ENCODE measurements at regions not wholly inside any gene's neighbourhood (a gene's known extent, or its start where the extent isn't known, plus 50 kb on each side); places are given as distances from the start of the nearest gene placed in this dataset.
A peak's percentile ranks its signal among the peaks of the same experiment; 100 is the strongest.

DNA sequence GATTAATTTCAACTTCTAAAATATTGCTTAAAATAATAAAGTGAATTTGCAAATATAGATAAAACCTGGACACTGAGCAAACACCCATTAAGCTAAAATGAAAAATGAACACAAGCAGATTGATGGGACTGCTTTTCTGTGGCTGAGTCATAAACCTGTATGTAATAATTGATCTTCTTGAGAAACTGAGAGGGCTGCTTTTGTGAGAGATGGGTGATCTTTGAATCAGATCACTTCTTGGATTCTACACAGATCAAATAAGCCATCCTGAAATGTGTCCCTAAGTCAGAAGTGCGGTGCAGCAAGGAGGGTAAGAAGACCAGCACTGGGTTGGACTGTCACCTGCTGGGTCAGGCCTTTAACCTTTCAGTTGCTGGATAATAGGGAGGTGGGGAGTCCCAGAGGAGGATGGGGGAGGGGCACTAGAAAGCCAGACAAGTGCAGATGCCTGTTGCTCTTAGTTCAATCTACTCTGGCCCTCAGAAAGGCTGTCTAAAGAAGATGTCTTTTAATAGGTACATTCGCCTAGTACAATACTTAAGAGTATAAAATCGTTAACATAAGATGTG, 178.2 kb upstream of the NAMPT start:
- ATAC-seq (no peak), DNase-seq (no peak)
- intact Hi-C loops (cut with DNase I), result loop anchor here in 1 of 2 donors (10.0 kb wide), 1 partner anchor 288 kb away; no protein-coding TSS in a partner anchor
- Histone ChIP-seq H3K9me3 (no peaks in the 10 kb centered on the region), H3K4me1 (peaks cover 0 to 39% (median 7%) of the 10 kb centered on the region in 4 donors), H3K36me3 (no peaks in the 10 kb centered on the region), H3K27ac (peak overlapping the region in 1 of 3 donors; percentile 44), H3K4me3 (no peak overlapping the region), H3K27me3 (no peaks in the 10 kb centered on the region)
- WGBS (ENCODE audit: insufficient coverage, low coverage, low lambda C conversion rate, missing lambda C conversion rate), result 88% methylated on average over 3 of the region's 3 CpGs
- TF ChIP-seq POLR2A (IDR thresholded peaks at IDR 0.05), result no peak
- TF ChIP-seq, protein P1, sequence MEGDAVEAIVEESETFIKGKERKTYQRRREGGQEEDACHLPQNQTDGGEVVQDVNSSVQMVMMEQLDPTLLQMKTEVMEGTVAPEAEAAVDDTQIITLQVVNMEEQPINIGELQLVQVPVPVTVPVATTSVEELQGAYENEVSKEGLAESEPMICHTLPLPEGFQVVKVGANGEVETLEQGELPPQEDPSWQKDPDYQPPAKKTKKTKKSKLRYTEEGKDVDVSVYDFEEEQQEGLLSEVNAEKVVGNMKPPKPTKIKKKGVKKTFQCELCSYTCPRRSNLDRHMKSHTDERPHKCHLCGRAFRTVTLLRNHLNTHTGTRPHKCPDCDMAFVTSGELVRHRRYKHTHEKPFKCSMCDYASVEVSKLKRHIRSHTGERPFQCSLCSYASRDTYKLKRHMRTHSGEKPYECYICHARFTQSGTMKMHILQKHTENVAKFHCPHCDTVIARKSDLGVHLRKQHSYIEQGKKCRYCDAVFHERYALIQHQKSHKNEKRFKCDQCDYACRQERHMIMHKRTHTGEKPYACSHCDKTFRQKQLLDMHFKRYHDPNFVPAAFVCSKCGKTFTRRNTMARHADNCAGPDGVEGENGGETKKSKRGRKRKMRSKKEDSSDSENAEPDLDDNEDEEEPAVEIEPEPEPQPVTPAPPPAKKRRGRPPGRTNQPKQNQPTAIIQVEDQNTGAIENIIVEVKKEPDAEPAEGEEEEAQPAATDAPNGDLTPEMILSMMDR (IDR thresholded peaks at IDR 0.05), result no peak

DNA sequence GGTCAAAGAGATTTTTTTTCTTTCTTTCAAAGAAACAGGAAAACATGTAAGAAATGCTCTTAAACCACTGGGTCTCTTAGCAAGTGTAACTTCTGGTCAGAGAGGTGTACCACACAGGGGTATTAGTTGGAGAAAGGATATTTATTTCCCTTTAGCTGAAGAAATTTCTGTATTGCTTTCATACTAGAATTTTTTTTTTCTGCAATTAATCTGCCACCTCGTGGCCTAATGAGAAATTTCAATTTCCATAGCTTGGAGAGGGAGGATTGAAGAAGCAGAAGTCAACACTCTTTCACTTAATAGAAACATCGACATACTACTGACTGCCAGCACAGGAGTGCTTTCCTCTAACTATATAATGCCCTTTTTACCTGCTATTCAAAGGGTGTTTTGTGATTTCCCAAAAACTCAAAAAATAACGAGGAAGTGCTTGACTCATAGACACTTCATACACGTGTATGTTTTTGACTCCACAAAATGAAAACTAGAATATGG, 177.6 kb upstream of the NAMPT start:
- Histone ChIP-seq H3K36me3 (no peaks in the 10 kb centered on the region), H3K4me3 (no peak overlapping the region), H3K27me3 (no peaks in the 10 kb centered on the region), H3K9me3 (no peaks in the 10 kb centered on the region), H3K27ac (peak overlapping the region in 2 of 3 donors; percentile 42 to 44), H3K4me1 (peaks cover 0 to 45% (median 8%) of the 10 kb centered on the region in 4 donors)
- no peak for DNase-seq
- 6% methylated on average over 4 of the region's 4 CpGs for WGBS (ENCODE audit: insufficient coverage, low coverage, low lambda C conversion rate, missing lambda C conversion rate)
- ATAC-seq, result peak; percentile 60 to 68 (median 61)
- TF ChIP-seq POLR2A (IDR thresholded peaks at IDR 0.05), result no peak
- TF ChIP-seq, protein P1 (IDR thresholded peaks at IDR 0.05), result peak; percentile 59 to 74 (median 65)
- intact Hi-C loops (cut with DNase I), result loop anchor here in 1 of 2 donors (10.0 kb wide), 1 partner anchor 288 kb away; no protein-coding TSS in a partner anchor

DNA sequence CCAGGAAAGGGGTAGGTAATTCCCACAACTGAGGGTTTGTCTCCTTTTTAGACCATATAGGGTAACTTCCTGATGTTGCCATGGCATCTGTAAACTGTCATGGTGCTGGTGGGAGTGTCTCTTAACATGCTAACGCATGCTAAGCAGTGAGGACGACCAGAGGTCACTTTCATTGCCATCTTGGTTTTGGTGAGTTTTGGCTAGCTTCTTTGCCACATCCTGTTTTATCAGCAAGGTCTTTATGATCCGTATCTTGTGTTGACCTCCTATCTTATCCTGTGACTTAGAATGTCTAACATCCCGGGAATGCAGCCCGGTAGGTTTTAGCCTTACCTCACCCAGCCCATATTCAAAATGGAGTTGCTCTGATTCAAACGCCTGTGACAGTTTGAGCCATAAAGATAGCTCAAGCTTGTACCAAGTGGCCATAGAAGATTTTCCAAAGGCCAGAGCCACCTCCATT, 176.0 kb upstream of the NAMPT start:
- TF ChIP-seq, protein P1 (IDR thresholded peaks at IDR 0.05), result no peak
- no peaks in the 10 kb centered on the region for H3K36me3 ChIP-seq
- WGBS (ENCODE audit: insufficient coverage, low coverage, low lambda C conversion rate, missing lambda C conversion rate), result 87% methylated on average over 5 of the region's 6 CpGs
- no peak overlapping the region for H3K27ac ChIP-seq
- no peak for DNase-seq
- peaks cover 0 to 60% (median 16%) of the 10 kb centered on the region in 4 donors for H3K4me1 ChIP-seq
- H3K4me3 ChIP-seq, result no peak overlapping the region
- intact Hi-C loops (cut with DNase I), result loop anchor here in 1 of 2 donors (10.0 kb wide), 1 partner anchor 286 kb away; no protein-coding TSS in a partner anchor
- no peaks in the 10 kb centered on the region for H3K27me3 ChIP-seq
- no peak for ATAC-seq
- no peaks in the 10 kb centered on the region for H3K9me3 ChIP-seq

DNA sequence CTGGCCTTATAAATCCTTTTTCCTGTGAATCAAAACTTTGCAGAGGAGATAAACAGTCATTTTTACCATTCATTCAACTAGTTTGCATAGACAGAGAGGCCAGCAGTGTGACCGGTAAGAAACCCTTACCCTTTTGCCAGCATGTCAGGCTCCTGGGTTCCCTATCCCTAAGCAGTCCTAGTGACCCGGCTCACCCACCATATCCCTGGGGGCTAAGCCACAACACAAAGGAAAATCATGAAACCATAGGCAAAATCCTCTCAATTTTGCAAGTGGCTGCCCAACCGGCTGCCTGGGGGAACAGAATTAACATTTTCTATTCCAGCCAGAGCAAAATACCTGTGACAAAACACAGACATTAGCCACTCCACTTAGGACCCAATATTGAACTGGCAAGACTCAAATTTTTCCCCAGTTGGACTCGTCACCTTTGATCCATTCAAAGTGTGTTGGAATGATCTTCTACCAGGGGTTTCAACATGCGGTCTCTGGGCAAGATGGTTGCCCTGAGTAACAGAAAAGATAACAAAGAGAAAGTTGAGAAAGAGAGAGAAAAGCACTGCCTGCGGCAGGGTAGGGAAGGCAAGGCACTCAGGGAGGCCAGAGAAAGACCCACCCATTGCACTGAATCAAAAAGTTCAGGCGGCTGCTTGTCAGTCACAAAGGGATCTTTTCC, 174.8 kb upstream of the NAMPT start:
- WGBS (ENCODE audit: insufficient coverage, low coverage, low lambda C conversion rate, missing lambda C conversion rate), result 48% methylated on average over 7 of the region's 7 CpGs
- Histone ChIP-seq H3K27ac (peak overlapping the region; percentile 11 to 83 (median 61)), H3K4me3 (no peak overlapping the region), H3K27me3 (no peaks in the 10 kb centered on the region), H3K4me1 (peaks cover 0 to 63% (median 16%) of the 10 kb centered on the region in 4 donors), H3K9me3 (no peaks in the 10 kb centered on the region), H3K36me3 (no peaks in the 10 kb centered on the region)
- ATAC-seq (peak; percentile 22 to 82 (median 58)), DNase-seq (peak in 1 of 3 donors; percentile 62)
- intact Hi-C loops (cut with DNase I), result loop anchor here in 1 of 2 donors (10.0 kb wide), 1 partner anchor 285 kb away; no protein-coding TSS in a partner anchor
- TF ChIP-seq, protein P1 (IDR thresholded peaks at IDR 0.05), result no peak
- no peak for TF ChIP-seq POLR2A (IDR thresholded peaks at IDR 0.05)
